IMR-90 (cell line): ENCODE measurements at regions not wholly inside any gene's neighbourhood (a gene's known extent, or its start where the extent isn't known, plus 50 kb on each side); places are given as distances from the start of the nearest gene placed in this dataset.

ENCODE experiments used
- ATAC-seq: fragments of 200-7000 bp; cut with Tn5 transposase; 2 replicates; pipeline ENCODE4 v1.9.1; 2020; ENCODE audit warnings: low read depth, mild to moderate bottlenecking, moderate library complexity
- BruUV-seq: library from RNA; stranded (reverse); fragments of 400-500 nt; replicated peaks from 2 replicates; lab custom pipeline; 2021; lab: Mats Ljungman, UMichigan
- CTCF ChIA-PET: fragments of 300-600 bp; formaldehyde crosslinking; extraction: SDS; loops from one replicate; lab custom pipeline; 2021; ENCODE audit warnings: antibody characterized with exemption; lab: Yijun Ruan, JAX
- POLR2A ChIA-PET: fragments of 300-600 bp; sonication (Branson Sonifier 250); formaldehyde crosslinking; loops from one replicate; lab custom pipeline; 2022; ENCODE audit warnings: antibody characterized with exemption; ENCODE audit not compliant: unreplicated experiment; lab: Charles Lee
- DNase-seq: peaks from one replicate; pipeline ENCODE4 v3.0.0; 2013
- H2AFZ ChIP-seq: replicated peaks from 2 replicates; pipeline ENCODE3; 2013; ENCODE audit warnings: low read length, mild to moderate bottlenecking; ENCODE audit not compliant: poor library complexity
- H2AK5ac ChIP-seq: 2 replicates; pipeline ENCODE4 v1.6.1; 2013; ENCODE audit warnings: low read depth, low read length, inconsistent platforms
- H2AK9ac ChIP-seq: replicated peaks from 2 replicates; pipeline ENCODE3; 2013; ENCODE audit warnings: mild to moderate bottlenecking, low read depth, low read length, moderate library complexity; ENCODE audit not compliant: poor library complexity
- H2BK120ac ChIP-seq: 2 replicates; pipeline ENCODE4 v1.6.1; 2013; ENCODE audit warnings: low read depth, low read length, inconsistent platforms
- H2BK15ac ChIP-seq: 3 replicates; pipeline ENCODE4 v1.6.1; 2013; ENCODE audit warnings: low read depth, low read length, inconsistent platforms
- H2BK20ac ChIP-seq: 2 replicates; pipeline ENCODE4 v1.6.1; 2013; ENCODE audit warnings: low read depth, mild to moderate bottlenecking, inconsistent platforms, low read length, moderate library complexity
- H2BK5ac ChIP-seq: 2 replicates; pipeline ENCODE4 v1.6.1; 2013; ENCODE audit warnings: mild to moderate bottlenecking, low read depth, low read length, inconsistent platforms; ENCODE audit not compliant: poor library complexity, severe bottlenecking
- H3K14ac ChIP-seq: replicated peaks from 2 replicates; pipeline ENCODE4 v1.6.1; 2013; ENCODE audit warnings: low read depth, low read length, inconsistent platforms
- H3K18ac ChIP-seq: 2 replicates; pipeline ENCODE4 v1.6.1; 2013; ENCODE audit warnings: low read depth, low read length, control low read depth
- H3K23ac ChIP-seq: 2 replicates; pipeline ENCODE4 v1.6.1; 2013; ENCODE audit warnings: low read depth, low read length, inconsistent platforms
- H3K27ac ChIP-seq: 2 replicates; pipeline ENCODE4 v1.5.1; 2013; ENCODE audit warnings: mild to moderate bottlenecking, control low read depth, low read length; ENCODE audit not compliant: insufficient read depth
- H3K27me3 ChIP-seq: 2 replicates; pipeline ENCODE4 v1.6.1; 2013; ENCODE audit warnings: low read length; ENCODE audit not compliant: control insufficient read depth, insufficient read depth
- H3K36me3 ChIP-seq: 2 replicates; pipeline ENCODE4 v1.6.1; 2013; ENCODE audit warnings: low read length, mixed read lengths; ENCODE audit not compliant: control insufficient read depth, insufficient read depth
- H3K4ac ChIP-seq: 2 replicates; pipeline ENCODE4 v1.6.1; 2013; ENCODE audit warnings: low read depth, low read length, inconsistent platforms
- H3K4me1 ChIP-seq: 2 replicates; pipeline ENCODE4 v1.6.1; 2013; ENCODE audit warnings: low read length, mixed read lengths; ENCODE audit not compliant: control insufficient read depth, insufficient read depth
- H3K4me2 ChIP-seq: 2 replicates; pipeline ENCODE4 v1.6.1; 2013; ENCODE audit warnings: low read depth, mild to moderate bottlenecking, control low read depth, low read length, moderate library complexity
- H3K4me3 ChIP-seq: 2 replicates; pipeline ENCODE4 v1.5.1; 2013; ENCODE audit warnings: low read depth, mild to moderate bottlenecking, control low read depth, low read length, moderate library complexity; ENCODE audit not compliant: insufficient read depth
- H3K56ac ChIP-seq: 2 replicates; pipeline ENCODE4 v1.6.1; 2013; ENCODE audit warnings: low read length, inconsistent platforms; ENCODE audit not compliant: insufficient read depth; ENCODE audit errors: extremely low read depth
- H3K79me1 ChIP-seq, 2 experiments: 2 replicates each; pipeline ENCODE4 v1.6.1; 2013; ENCODE audit warnings: low read length in 2 of 2, inconsistent platforms in 1 of 2, low read depth in 1 of 2
- H3K9ac ChIP-seq: 2 replicates; pipeline ENCODE4 v1.6.1; 2013; ENCODE audit warnings: low read depth, low read length, control low read depth
- H3K9me1 ChIP-seq: 2 replicates; pipeline ENCODE4 v1.6.1; 2013; ENCODE audit warnings: low read length, inconsistent platforms; ENCODE audit not compliant: insufficient read depth
- H3K9me3 ChIP-seq: 2 replicates; pipeline ENCODE4 v1.6.1; 2013; ENCODE audit warnings: low read length; ENCODE audit not compliant: control insufficient read depth, insufficient read depth
- H4K20me1 ChIP-seq: 2 replicates; pipeline ENCODE4 v1.6.1; 2013; ENCODE audit warnings: low read length, inconsistent platforms; ENCODE audit not compliant: insufficient read depth
- H4K5ac ChIP-seq: 2 replicates; pipeline ENCODE4 v1.6.1; 2013; ENCODE audit warnings: mild to moderate bottlenecking, low read depth, low read length, control low read depth
- H4K8ac ChIP-seq, 2 experiments: 2 replicates each; pipeline ENCODE4 v1.6.1; 2013; ENCODE audit warnings: low read depth in 2 of 2, low read length in 2 of 2, control low read depth in 1 of 2, inconsistent platforms in 1 of 2
- H4K91ac ChIP-seq: 2 replicates; pipeline ENCODE4 v1.6.1; 2013; ENCODE audit warnings: low read depth, low read length, inconsistent platforms; ENCODE audit not compliant: insufficient read depth
- BHLHE40 ChIP-seq: fragments of 150-350 bp; IDR thresholded peaks from 2 replicates; pipeline ENCODE4 v1.6.1; 2016; ENCODE audit warnings: mild to moderate bottlenecking, low read depth, low read length
- CTCF ChIP-seq: conservative IDR thresholded peaks from 2 replicates; pipeline ENCODE4 v1.5.1; 2012; ENCODE audit warnings: mild to moderate bottlenecking, low read depth, low read length, improper control_type of control experiment
- MAFK ChIP-seq: IDR thresholded peaks from 2 replicates; pipeline ENCODE4 v1.6.1; 2012; ENCODE audit warnings: low read depth, low read length, improper control_type of control experiment
- MXI1 ChIP-seq: IDR thresholded peaks from 2 replicates; pipeline ENCODE4 v1.6.1; 2012; ENCODE audit warnings: low read depth, mild to moderate bottlenecking, low read length, moderate library complexity, borderline replicate concordance
- SMC3 ChIP-seq: fragments of 150-350 bp; IDR thresholded peaks from 2 replicates; pipeline ENCODE4 v1.6.1; 2016; ENCODE audit warnings: low read depth, mild to moderate bottlenecking, antibody characterized with exemption, low read length, moderate library complexity
- WGBS, 2 experiments: methylation state at CpG; one replicate each; pipeline versions ENCODE4 v1.1.5 to v1.1.7; 2013; ENCODE audit warnings: missing lambda C conversion rate in 2 of 2; ENCODE audit not compliant: insufficient read length in 1 of 2; ENCODE audit errors: extremely low coverage in 2 of 2; 5-methylcytosine and 5-hydroxymethylcytosine counted together
- dilution Hi-C: fragments of 300-500 bp; cut with HindIII; formaldehyde crosslinking; loops from one replicate; pipeline ENCODE4 v1.14.3; 2018; ENCODE audit warnings: low sequenced_read_pairs; ENCODE audit not compliant: unreplicated experiment
- in situ Hi-C: fragments of 300-500 bp; cut with MboI; formaldehyde crosslinking; loops from 3 replicates; pipeline ENCODE4 v1.14.3; 2019; ENCODE audit warnings: low sequenced_read_pairs, inconsistent platforms, mixed read lengths
- intact Hi-C: fragments of 100-400 bp; cut with micrococcal nuclease; formaldehyde crosslinking; loops from 2 replicates; pipeline ENCODE4 v1.10.0; 2022

GRCh38 chr10:26381986-26382385 is 56.2 kb upstream of the APBB1IP start:
- Histone ChIP-seq H3K9me3 (peaks cover 10% of the 10 kb centered on the region; the same call in 1 of the 2 replicates), H3K14ac (no peak overlapping the region), H2AFZ (no peak overlapping the region), H3K4me3 (no peak overlapping the region), H3K36me3 (no peaks in the 10 kb centered on the region), H2BK15ac (no peak overlapping the region), H3K27me3 (no peaks in the 10 kb centered on the region), H4K20me1 (no peaks in the 10 kb centered on the region), H3K9ac (no peak overlapping the region), H2BK20ac (no peak overlapping the region), H3K4me1 (no peaks in the 10 kb centered on the region), H4K91ac (no peak overlapping the region), H3K4ac (no peak overlapping the region), H3K27ac (no peak overlapping the region), H3K56ac (no peak overlapping the region), H3K9me1 (no peaks in the 10 kb centered on the region), H2AK5ac (no peak overlapping the region), H2AK9ac (no peak overlapping the region), H3K79me1 (no peaks in the 10 kb centered on the region), H3K23ac (no peak overlapping the region), H2BK5ac (no peak overlapping the region), H4K5ac (no peak overlapping the region), H3K18ac (no peak overlapping the region), H2BK120ac (no peak overlapping the region), H3K4me2 (no peak overlapping the region), H4K8ac (no peak overlapping the region)
- WGBS, 2 experiments, result 0% methylated on average over 1 of the region's 1 CpG; no CpG with 5 or more reads in 1 of the 2 experiments
- ChIA-PET CTCF (no interaction called here), POLR2A (no interaction called here)
- dilution Hi-C loops, result no loop called here
- no TSS peak for BruUV-seq
- TF ChIP-seq SMC3 (no peak), BHLHE40 (no peak), MAFK (no peak), CTCF (no peak), MXI1 (no peak)
- intact Hi-C loops, result no loop called here
- no peak for ATAC-seq
- DNase-seq, result no peak
- in situ Hi-C loops, result no loop called here
